ENCODE measurements at regions not wholly inside any gene's neighbourhood (a gene's known extent, or its start where the extent isn't known, plus 50 kb on each side); places are given as distances from the start of the nearest gene placed in this dataset.

DNA sequence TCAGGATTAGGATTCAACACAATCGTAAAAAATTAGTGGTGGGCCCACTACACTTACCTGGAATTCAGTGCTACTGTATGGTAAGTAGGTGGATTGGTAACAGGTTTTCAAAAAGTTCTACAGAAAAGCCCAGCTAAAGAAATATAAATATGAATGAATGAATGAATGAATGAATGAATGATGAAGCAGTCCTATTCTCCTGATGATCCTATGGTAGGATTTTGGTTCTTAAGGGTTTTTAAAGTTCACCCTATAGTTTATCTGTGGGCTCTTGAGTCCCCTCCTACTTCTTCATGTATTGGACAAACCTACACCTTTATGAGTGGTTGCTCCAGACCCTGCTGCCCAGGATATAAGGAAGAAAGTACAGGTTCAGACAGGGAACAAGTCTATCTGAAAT is 89.5 kb upstream of the HEY2 start:
- Mint-ChIP-seq H3K4me1 (ENCODE audit: low read depth, unreplicated experiment) (no peaks in the 10 kb centered on the region), H3K27me3 (ENCODE audit: unreplicated experiment) (peaks cover 13% of the 10 kb centered on the region), H3K9me3 (ENCODE audit: low read depth, unreplicated experiment) (no peaks in the 10 kb centered on the region), H3K4me3 (ENCODE audit: low read depth, unreplicated experiment) (no peak overlapping the region), H3K36me3 (ENCODE audit: insufficient read depth, unreplicated experiment) (no peaks in the 10 kb centered on the region), H3K27ac (ENCODE audit: unreplicated experiment) (no peak overlapping the region)
- intact Hi-C loops (cut with micrococcal nuclease; ENCODE audit: unreplicated experiment), result no loop called here
- CTCF ChIA-PET, result no interaction called here
- no peak for DNase-seq
- BruUV-seq (replicated peaks), result no TSS peak
- TF ChIP-seq, protein P1, sequence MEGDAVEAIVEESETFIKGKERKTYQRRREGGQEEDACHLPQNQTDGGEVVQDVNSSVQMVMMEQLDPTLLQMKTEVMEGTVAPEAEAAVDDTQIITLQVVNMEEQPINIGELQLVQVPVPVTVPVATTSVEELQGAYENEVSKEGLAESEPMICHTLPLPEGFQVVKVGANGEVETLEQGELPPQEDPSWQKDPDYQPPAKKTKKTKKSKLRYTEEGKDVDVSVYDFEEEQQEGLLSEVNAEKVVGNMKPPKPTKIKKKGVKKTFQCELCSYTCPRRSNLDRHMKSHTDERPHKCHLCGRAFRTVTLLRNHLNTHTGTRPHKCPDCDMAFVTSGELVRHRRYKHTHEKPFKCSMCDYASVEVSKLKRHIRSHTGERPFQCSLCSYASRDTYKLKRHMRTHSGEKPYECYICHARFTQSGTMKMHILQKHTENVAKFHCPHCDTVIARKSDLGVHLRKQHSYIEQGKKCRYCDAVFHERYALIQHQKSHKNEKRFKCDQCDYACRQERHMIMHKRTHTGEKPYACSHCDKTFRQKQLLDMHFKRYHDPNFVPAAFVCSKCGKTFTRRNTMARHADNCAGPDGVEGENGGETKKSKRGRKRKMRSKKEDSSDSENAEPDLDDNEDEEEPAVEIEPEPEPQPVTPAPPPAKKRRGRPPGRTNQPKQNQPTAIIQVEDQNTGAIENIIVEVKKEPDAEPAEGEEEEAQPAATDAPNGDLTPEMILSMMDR (IDR thresholded peaks at IDR 0.05; ENCODE audit: unreplicated experiment), result no peak

DNA sequence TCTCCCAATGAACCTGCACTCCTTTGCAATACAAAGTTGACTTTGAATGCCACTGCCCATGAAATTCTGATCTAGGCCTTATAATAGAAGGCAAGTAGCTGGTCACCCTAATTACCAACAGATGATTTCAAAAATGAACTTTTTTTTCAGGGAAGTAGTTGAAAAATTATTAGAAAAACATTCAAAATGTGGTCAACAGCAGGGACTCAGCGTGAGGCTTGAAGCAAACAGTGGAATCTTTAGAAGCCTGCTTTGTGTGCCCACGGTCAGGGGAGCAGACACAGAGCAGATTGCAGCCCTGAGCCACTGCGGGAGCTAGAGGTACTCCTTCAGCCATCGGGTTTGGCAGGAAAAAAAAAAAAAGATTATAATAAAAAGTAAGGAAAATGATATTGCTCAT is 87.1 kb upstream of the HEY2 start:
- TF ChIP-seq, protein P1 (IDR thresholded peaks at IDR 0.05; ENCODE audit: unreplicated experiment), result no peak
- Mint-ChIP-seq H3K4me3 (ENCODE audit: low read depth, unreplicated experiment) (no peak overlapping the region), H3K36me3 (ENCODE audit: insufficient read depth, unreplicated experiment) (no peaks in the 10 kb centered on the region), H3K27me3 (ENCODE audit: unreplicated experiment) (peaks cover 26% of the 10 kb centered on the region), H3K4me1 (ENCODE audit: low read depth, unreplicated experiment) (no peaks in the 10 kb centered on the region), H3K9me3 (ENCODE audit: low read depth, unreplicated experiment) (no peaks in the 10 kb centered on the region), H3K27ac (ENCODE audit: unreplicated experiment) (no peak overlapping the region)
- CTCF ChIA-PET, result no interaction called here
- no TSS peak for BruUV-seq (replicated peaks)
- DNase-seq, result no peak
- intact Hi-C loops (cut with micrococcal nuclease; ENCODE audit: unreplicated experiment), result no loop called here

DNA sequence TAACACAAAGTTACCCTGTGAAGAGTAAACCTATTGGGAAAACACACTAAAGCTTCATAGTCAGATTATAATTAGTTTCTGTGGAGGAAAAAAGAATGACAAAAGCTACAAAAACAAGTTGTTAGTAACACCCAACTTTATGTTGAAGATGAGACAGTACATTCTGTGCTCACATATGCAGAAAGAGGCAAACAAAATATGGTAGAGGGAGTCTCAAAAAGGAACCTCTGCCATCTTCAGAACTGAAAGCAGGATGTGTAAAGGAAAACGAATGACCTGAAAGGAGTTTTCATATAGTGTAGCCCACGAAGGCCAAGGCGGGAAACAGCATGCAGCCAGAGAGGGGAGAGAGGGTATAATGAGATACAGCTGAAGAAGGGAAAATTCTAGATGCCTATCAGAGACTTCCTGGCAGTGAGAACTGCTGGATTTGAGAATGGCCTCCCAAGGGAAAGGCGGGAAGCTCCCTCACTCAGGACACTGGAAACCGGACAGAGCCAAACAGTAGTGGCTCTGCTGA is 84.1 kb upstream of the HEY2 start:
- no peak for DNase-seq
- CTCF ChIA-PET, result no interaction called here
- Mint-ChIP-seq H3K27me3 (ENCODE audit: unreplicated experiment) (peaks cover 37% of the 10 kb centered on the region), H3K4me3 (ENCODE audit: low read depth, unreplicated experiment) (no peak overlapping the region), H3K9me3 (ENCODE audit: low read depth, unreplicated experiment) (no peaks in the 10 kb centered on the region), H3K27ac (ENCODE audit: unreplicated experiment) (no peak overlapping the region), H3K4me1 (ENCODE audit: low read depth, unreplicated experiment) (no peaks in the 10 kb centered on the region), H3K36me3 (ENCODE audit: insufficient read depth, unreplicated experiment) (no peaks in the 10 kb centered on the region)
- TF ChIP-seq, protein P1 (IDR thresholded peaks at IDR 0.05; ENCODE audit: unreplicated experiment), result no peak
- BruUV-seq (replicated peaks), result no TSS peak
- intact Hi-C loops (cut with micrococcal nuclease; ENCODE audit: unreplicated experiment), result no loop called here

DNA sequence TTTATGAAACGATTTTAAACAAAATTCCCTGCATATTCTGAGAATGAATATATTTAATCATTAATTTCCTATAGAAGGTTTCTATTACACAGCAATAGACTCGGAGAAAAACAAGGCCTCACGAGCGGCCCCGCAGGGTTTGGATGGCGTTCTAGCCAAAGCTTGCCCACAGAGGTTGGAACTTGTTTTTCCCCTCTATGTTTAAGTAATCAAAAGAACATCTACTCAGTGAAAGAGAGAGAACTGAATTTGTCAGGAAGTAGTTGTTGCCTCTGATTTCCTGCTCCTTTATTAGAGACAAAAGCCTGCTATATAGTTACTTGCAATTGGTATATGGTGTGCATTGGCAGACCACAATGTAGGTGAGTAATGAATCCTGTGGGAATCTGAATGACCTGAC is 82.1 kb upstream of the HEY2 start:
- no peaks in the 10 kb centered on the region for H3K4me1 Mint-ChIP-seq (ENCODE audit: low read depth, unreplicated experiment)
- no peak overlapping the region for H3K27ac Mint-ChIP-seq (ENCODE audit: unreplicated experiment)
- H3K27me3 Mint-ChIP-seq (ENCODE audit: unreplicated experiment), result peaks cover 47% of the 10 kb centered on the region
- TF ChIP-seq, protein P1 (IDR thresholded peaks at IDR 0.05; ENCODE audit: unreplicated experiment), result no peak
- CTCF ChIA-PET, result no interaction called here
- BruUV-seq (replicated peaks), result no TSS peak
- intact Hi-C loops (cut with micrococcal nuclease; ENCODE audit: unreplicated experiment), result no loop called here
- no peaks in the 10 kb centered on the region for H3K36me3 Mint-ChIP-seq (ENCODE audit: insufficient read depth, unreplicated experiment)
- DNase-seq, result no peak
- H3K9me3 Mint-ChIP-seq (ENCODE audit: low read depth, unreplicated experiment), result no peaks in the 10 kb centered on the region
- H3K4me3 Mint-ChIP-seq (ENCODE audit: low read depth, unreplicated experiment), result no peak overlapping the region

Measured in Calu3 (cell line).